Muscle of leg (tissue), 3 donors: ENCODE measurements at regions not wholly inside any gene's neighbourhood (a gene's known extent, or its start where the extent isn't known, plus 50 kb on each side); places are given as distances from the start of the nearest gene placed in this dataset.

Experiments
- DNase-seq: peaks from one replicate; pipeline ENCODE4 v3.0.0; 2013
- H3K27ac ChIP-seq: one replicate; pipeline ENCODE4 v1.5.1; 2013; ENCODE audit warnings: mild to moderate bottlenecking, low read length, control low read depth
- H3K27me3 ChIP-seq: one replicate; pipeline ENCODE4 v1.6.1; 2013; ENCODE audit warnings: low read length; ENCODE audit not compliant: control insufficient read depth, insufficient read depth
- H3K36me3 ChIP-seq: one replicate; pipeline ENCODE4 v1.6.1; 2013; ENCODE audit warnings: low read length; ENCODE audit not compliant: control insufficient read depth, insufficient read depth
- H3K4me1 ChIP-seq: one replicate; pipeline ENCODE4 v1.6.1; 2013; ENCODE audit warnings: low read length; ENCODE audit not compliant: control insufficient read depth, insufficient read depth
- H3K4me3 ChIP-seq: one replicate; pipeline ENCODE4 v1.5.1; 2013; ENCODE audit warnings: low read length, control low read depth
- H3K9me3 ChIP-seq: replicated peaks from 2 replicates; pipeline ENCODE4 v1.6.1; 2013; ENCODE audit warnings: low read depth, low read length; ENCODE audit not compliant: control insufficient read depth
- WGBS: methylation state at CpG from one replicate; pipeline ENCODE4 v1.1.5; 2013; ENCODE audit warnings: missing lambda C conversion rate; ENCODE audit not compliant: insufficient coverage; 5-methylcytosine and 5-hydroxymethylcytosine counted together

DNA sequence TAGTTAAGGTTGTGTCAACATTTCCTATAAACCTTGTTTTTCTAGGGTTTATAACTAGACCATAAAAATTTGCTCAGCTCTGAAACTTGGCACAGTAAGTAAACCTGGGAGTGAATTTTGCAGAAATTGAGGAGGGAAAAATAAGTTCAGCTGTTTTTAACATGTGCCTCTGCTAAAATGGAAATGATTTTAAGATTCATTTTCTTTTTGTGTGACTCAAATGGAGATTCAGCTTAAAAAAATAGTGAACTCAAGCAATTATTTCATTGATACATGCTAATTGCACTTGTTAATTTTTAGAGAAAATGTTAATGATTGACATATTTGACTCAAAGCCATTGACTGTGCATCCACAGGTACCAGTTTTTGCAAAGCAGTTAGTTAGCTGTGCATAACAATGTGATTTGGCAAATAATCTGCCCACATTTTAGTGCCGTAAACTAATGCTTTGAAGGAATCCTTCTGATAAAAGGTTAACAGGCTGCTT is 68.5 kb upstream of the ZNF438 start:
- H3K27me3 ChIP-seq = no peaks in the 10 kb centered on the region
- H3K4me3 ChIP-seq = no peak overlapping the region
- H3K9me3 ChIP-seq = no peaks in the 10 kb centered on the region
- DNase-seq = peak; percentile 52
- WGBS = 75% methylated on average over 1 of the region's 1 CpG
- peaks cover 19% of the 10 kb centered on the region for H3K4me1 ChIP-seq
- no peaks in the 10 kb centered on the region for H3K36me3 ChIP-seq
- no peak overlapping the region for H3K27ac ChIP-seq

- no peaks in the 10 kb centered on the region for H3K27me3 ChIP-seq
- H3K4me1 ChIP-seq = peaks cover 19% of the 10 kb centered on the region
- DNase-seq = no peak
- no peaks in the 10 kb centered on the region for H3K9me3 ChIP-seq
- WGBS = 96% methylated on average over 4 of the region's 8 CpGs
- H3K27ac ChIP-seq = no peak overlapping the region
- H3K4me3 ChIP-seq = no peak overlapping the region
- H3K36me3 ChIP-seq = no peaks in the 10 kb centered on the region
These were observed 69.0 kb upstream of the ZNF438 start for GRCh38 chr10:31100662-31101061.

- Histone ChIP-seq H3K36me3 (no peaks in the 10 kb centered on the region), H3K27ac (no peak overlapping the region), H3K27me3 (no peaks in the 10 kb centered on the region), H3K4me3 (no peak overlapping the region), H3K4me1 (peaks cover 17% of the 10 kb centered on the region), H3K9me3 (no peaks in the 10 kb centered on the region)
- no peak for DNase-seq
- WGBS = 45% methylated on average over 2 of the region's 4 CpGs
These were observed 69.5 kb upstream of the ZNF438 start for GRCh38 chr10:31101123-31101522.

DNA sequence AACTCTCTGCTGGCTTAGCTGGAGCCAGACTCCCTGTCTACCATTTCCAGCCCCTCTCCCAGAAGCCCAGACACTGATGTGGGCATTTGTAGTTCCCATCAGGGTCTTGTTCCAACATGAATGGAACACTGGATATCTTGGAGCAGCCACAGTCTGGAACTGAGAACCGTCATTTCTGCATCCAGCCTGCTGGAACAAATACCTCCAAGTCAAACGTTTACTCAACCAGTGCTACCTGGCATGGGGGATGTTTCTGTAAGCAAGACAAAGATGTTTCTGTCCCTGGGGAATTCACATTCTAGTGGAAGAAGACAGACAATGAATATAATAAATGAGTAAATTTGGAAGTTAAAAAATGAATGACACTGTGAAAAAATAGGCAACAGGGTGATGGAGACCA is 70.8 kb upstream of the ZNF438 start:
- Histone ChIP-seq H3K27me3 (no peaks in the 10 kb centered on the region), H3K27ac (no peak overlapping the region), H3K36me3 (no peaks in the 10 kb centered on the region), H3K4me1 (peaks cover 13% of the 10 kb centered on the region), H3K4me3 (no peak overlapping the region), H3K9me3 (no peaks in the 10 kb centered on the region)
- 60% methylated on average over 1 of the region's 2 CpGs for WGBS
- DNase-seq = no peak

GRCh38 chr10:31103112-31103511 is 71.4 kb upstream of the ZNF438 start:
- Histone ChIP-seq H3K36me3 (no peaks in the 10 kb centered on the region), H3K27me3 (no peaks in the 10 kb centered on the region), H3K4me1 (peaks cover 13% of the 10 kb centered on the region), H3K4me3 (no peak overlapping the region), H3K9me3 (no peaks in the 10 kb centered on the region), H3K27ac (no peak overlapping the region)
- 25% methylated on average over 3 of the region's 3 CpGs for WGBS
- DNase-seq = peak; percentile 71

DNA sequence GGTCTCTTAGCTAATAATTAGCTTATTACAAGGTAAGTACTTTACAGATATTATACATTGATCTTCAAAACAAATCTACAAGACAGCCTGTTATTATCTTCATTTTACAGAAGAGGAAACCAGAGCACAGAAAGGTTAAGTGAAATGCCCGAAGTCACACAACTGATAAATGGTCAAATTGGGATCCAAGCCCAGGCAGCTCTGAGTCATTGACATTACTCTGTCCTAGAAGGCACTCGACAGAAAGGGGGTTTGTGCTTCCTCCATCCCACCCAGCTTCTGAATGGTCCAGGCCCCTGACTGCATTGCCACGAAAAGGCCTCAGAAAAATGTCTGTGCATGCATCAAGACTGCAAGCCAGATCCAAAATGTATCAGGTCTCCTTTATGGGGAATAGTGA is 81.3 kb upstream of the ZNF438 start:
- H3K4me3 ChIP-seq = no peak overlapping the region
- 85% methylated on average over 1 of the region's 3 CpGs for WGBS
- H3K27ac ChIP-seq = no peak overlapping the region
- H3K4me1 ChIP-seq = no peaks in the 10 kb centered on the region
- no peaks in the 10 kb centered on the region for H3K36me3 ChIP-seq
- H3K27me3 ChIP-seq = no peaks in the 10 kb centered on the region
- H3K9me3 ChIP-seq = peaks cover 2% of the 10 kb centered on the region
- no peak for DNase-seq

DNA sequence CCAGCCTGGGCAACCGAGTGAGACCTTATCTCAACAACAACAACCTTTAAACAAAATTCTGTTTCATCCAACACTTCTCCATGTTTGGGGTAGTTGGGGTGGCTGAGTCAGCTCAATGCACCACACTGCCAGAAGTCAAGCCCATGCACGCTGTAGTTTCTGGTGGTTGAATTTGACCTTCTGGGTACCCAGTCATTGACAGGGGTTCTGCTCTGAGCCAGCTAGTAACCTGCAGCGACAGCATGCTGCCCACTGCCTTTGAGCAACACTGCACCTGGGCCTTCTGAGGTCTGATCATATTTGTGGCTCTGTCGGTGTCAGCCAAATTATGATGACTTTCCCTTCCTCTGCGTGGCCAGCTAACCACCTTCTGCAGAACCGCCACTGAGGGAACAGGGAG is 84.6 kb upstream of the ZNF438 start:
- Histone ChIP-seq H3K27ac (no peak overlapping the region), H3K4me1 (no peaks in the 10 kb centered on the region), H3K27me3 (no peaks in the 10 kb centered on the region), H3K4me3 (no peak overlapping the region), H3K9me3 (peaks cover 2% of the 10 kb centered on the region), H3K36me3 (no peaks in the 10 kb centered on the region)
- DNase-seq = no peak
- WGBS = 95% methylated on average over 2 of the region's 6 CpGs

- H3K27me3 ChIP-seq = no peaks in the 10 kb centered on the region
- DNase-seq = no peak
- no peak overlapping the region for H3K27ac ChIP-seq
- H3K9me3 ChIP-seq = peaks cover 2% of the 10 kb centered on the region
- 60% methylated on average over 1 of the region's 3 CpGs for WGBS
- peaks cover 4% of the 10 kb centered on the region for H3K4me1 ChIP-seq
- H3K4me3 ChIP-seq = no peak overlapping the region
- no peaks in the 10 kb centered on the region for H3K36me3 ChIP-seq
These were observed 86.9 kb upstream of the ZNF438 start for GRCh38 chr10:31118556-31118955.

DNA sequence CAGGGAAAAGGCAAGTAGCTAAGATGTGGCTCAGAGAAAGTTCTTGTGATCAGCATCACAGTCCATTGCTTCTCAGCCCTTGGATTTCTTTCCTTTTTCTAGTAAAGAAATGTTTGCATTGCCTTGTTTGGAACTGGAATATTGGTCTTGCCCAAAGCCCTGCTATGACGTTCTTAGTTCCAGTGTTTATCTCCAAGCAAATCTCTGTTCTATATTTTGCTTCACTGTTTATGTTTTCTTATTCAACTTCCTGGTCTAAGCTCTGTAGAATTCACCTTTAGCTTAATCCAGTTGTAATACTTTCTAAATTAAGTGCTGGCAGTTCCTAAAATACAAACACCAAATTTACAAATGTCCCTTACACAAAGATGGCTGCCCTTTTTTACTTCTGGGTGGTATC is 88.7 kb upstream of the ZNF438 start:
- Histone ChIP-seq H3K9me3 (no peaks in the 10 kb centered on the region), H3K36me3 (no peaks in the 10 kb centered on the region), H3K27ac (peak overlapping the region; percentile 0), H3K27me3 (no peaks in the 10 kb centered on the region), H3K4me1 (peaks cover 4% of the 10 kb centered on the region), H3K4me3 (no peak overlapping the region)
- no peak for DNase-seq
- no CpG with 5 or more reads among the region's 1 CpG for WGBS

DNA sequence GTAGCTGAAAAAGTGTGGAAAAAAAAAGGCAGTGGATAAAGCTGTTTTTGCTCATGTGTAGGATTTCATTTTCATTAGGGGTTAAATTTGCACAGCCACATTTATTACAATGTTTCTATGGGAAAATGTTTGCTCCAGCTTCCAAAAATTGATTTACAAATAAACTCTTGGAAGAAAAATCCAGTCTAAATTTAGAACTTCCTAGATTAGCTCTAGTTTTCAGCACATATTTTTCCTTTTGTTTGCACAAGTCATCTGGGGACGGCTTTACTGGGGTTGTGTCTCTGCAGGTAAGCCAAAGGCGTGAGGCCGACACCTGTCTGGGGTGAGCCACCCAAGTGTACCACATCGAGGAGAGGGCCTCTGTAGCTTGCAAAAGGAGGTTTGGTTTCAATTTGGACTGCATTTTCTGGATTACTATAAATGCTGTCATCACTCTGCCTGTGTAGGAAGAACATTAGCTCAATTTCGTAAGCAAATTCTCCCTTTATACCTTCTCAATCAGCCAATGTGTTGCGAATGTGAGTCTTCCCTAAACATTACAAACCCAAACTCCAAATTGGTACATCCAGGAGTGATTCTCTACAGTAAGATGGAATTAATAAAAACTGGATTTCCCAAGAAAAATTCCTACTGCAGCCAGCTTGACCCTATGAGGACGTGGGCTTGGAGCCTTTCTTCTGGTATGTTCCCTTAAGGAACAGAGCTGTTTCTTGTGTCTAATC is 89.5 kb upstream of the ZNF438 start:
- H3K27me3 ChIP-seq = no peaks in the 10 kb centered on the region
- H3K9me3 ChIP-seq = no peaks in the 10 kb centered on the region
- H3K4me3 ChIP-seq = no peak overlapping the region
- no peaks in the 10 kb centered on the region for H3K36me3 ChIP-seq
- peaks cover 4% of the 10 kb centered on the region for H3K4me1 ChIP-seq
- no CpG with 5 or more reads among the region's 7 CpGs for WGBS
- peak; percentile 77 for DNase-seq
- H3K27ac ChIP-seq = peak overlapping the region; percentile 23
